ENCODE measurements at regions not wholly inside any gene's neighbourhood (a gene's known extent, or its start where the extent isn't known, plus 50 kb on each side); places are given as distances from the start of the nearest gene placed in this dataset.

- no peak overlapping the region for H3K27ac Mint-ChIP-seq
- H3K9me3 Mint-ChIP-seq = no peaks in the 10 kb centered on the region
- no peak overlapping the region for H3K4me3 Mint-ChIP-seq
- H3K27me3 Mint-ChIP-seq = peaks cover 12% of the 10 kb centered on the region
- peaks cover 4% of the 10 kb centered on the region for H3K4me1 Mint-ChIP-seq
- no peaks in the 10 kb centered on the region for H3K36me3 Mint-ChIP-seq
- no peak for ATAC-seq
These were observed 119.8 kb upstream of the PHACTR1 start for GRCh38 chr6:12596731-12597130.

DNA sequence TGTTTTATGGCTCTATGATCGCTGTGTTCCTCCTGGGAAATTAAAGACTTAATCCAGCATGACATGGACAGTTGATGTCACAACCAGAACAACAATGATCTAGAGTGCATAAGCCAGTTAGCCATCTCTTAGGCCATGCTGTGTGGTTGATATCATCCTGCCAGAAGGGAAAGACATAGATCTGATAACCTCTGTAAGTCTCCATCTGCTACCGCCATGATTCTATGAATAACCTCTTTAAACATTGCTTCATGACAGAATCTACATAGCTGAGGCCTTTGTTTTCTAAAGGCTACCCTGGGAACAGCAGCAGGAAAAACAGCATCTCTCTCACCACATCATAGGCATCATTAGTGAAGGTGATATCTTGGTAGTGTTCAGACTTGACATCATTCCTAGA lies 117.6 kb upstream of the PHACTR1 start:
- Mint-ChIP-seq H3K36me3 (no peaks in the 10 kb centered on the region), H3K9me3 (no peaks in the 10 kb centered on the region), H3K4me1 (peaks cover 10% of the 10 kb centered on the region), H3K27me3 (peaks cover 12% of the 10 kb centered on the region), H3K4me3 (no peak overlapping the region), H3K27ac (no peak overlapping the region)
- ATAC-seq = no peak

DNA sequence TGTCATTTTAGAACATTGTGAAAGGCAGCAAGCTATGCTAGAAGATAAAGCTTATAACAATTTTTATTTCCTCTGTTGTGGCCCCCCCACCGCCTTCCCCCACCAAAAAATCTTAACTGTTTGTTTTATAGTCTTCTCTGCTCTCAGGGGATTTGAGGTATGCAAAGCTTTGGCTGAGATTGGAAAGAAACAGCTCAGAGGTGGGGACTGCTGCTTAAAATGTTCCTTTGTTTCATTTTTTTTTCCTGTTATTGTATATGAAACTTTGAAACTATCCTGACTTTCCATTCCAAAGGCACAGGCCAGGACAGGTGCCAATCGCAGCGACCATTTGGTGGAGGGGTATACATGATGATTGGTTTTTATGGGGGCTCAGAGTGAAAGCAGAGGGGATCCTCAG lies 114.7 kb upstream of the PHACTR1 start:
- Mint-ChIP-seq H3K36me3 (no peaks in the 10 kb centered on the region), H3K4me1 (peaks cover 18% of the 10 kb centered on the region), H3K9me3 (no peaks in the 10 kb centered on the region), H3K27me3 (peaks cover 12% of the 10 kb centered on the region), H3K4me3 (no peak overlapping the region), H3K27ac (no peak overlapping the region)
- no peak for ATAC-seq

GRCh38 chr6:12602342-12602741 lies 114.2 kb upstream of the PHACTR1 start:
- Mint-ChIP-seq H3K36me3 (no peaks in the 10 kb centered on the region), H3K9me3 (no peaks in the 10 kb centered on the region), H3K27me3 (peaks cover 12% of the 10 kb centered on the region), H3K4me1 (peaks cover 18% of the 10 kb centered on the region), H3K27ac (no peak overlapping the region), H3K4me3 (no peak overlapping the region)
- no peak for ATAC-seq

DNA sequence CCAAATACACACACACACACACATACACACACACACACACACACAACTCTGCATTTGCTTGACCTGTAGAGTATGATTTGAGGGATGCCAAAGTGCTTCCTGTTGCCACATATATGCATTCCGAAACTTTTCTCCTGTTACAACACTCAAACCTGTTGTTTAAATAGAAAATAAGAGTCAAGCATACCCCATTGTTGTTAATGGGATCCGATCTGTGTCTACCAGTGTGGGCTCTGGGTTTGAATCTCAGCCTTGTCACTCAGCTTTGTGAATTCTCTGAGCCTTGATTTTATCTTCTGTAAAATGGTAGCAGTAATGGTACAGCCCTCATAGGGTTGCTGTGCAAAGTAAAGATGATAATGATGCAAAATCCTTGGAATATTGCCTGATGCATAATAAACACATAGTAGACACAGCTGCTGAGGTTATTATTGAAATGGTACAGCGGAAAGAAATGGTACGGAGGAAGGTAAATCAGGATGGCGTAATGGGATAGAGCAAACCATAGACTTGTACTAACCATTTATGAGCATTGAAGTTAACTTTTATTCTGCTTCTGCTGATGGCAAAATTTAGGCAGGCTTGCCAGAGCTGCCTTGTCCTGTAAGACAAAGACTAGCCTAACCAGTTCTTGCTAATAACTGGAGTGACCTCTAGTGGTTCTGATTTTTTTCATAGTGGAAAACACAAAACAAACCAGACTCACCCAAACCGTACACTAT lies 113.5 kb upstream of the PHACTR1 start:
- Mint-ChIP-seq H3K27ac (no peak overlapping the region), H3K27me3 (peaks cover 12% of the 10 kb centered on the region), H3K4me1 (peaks cover 22% of the 10 kb centered on the region), H3K9me3 (no peaks in the 10 kb centered on the region), H3K36me3 (no peaks in the 10 kb centered on the region), H3K4me3 (no peak overlapping the region)
- no peak for ATAC-seq

DNA sequence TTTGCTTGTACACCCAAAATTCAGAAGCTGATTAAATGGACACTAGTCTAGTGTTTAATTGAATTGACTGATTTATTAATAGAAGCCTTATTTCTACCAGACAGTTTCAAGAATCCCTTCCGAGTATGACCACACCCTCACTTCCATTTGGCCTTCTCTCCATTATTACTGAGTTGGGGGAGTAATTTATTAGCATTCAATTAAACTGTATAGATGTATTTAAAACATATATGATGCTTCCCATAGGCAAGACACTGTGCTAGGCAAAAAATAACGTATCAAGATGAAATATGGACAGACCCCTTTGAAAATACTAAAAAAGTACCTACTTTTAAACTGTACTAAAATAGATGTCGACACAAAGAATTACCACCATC lies 112.9 kb upstream of the PHACTR1 start:
- Mint-ChIP-seq H3K9me3 (no peaks in the 10 kb centered on the region), H3K36me3 (no peaks in the 10 kb centered on the region), H3K27ac (no peak overlapping the region), H3K27me3 (peaks cover 12% of the 10 kb centered on the region), H3K4me3 (no peak overlapping the region), H3K4me1 (peaks cover 27% of the 10 kb centered on the region)
- ATAC-seq = no peak

DNA sequence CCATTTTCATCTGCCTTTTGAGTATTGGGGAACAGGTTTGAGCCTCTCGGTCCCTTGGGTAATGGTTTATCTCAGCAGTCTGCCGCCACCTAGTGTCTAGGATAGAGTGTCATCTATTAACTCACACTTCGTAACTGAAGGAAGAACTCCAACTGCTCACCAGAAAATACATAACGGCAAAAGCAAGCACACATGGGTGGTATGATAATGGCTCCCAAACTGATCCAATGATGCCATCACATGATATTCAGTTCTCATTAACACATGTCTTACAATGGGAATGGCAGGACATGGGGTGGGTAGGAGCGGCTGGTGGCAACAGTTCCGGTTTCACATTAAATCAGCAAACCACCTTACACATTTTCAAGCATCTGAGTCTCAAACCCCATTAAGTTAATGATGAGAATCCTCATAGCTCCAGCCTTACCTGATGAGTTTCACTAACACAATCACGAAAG lies 110.7 kb upstream of the PHACTR1 start:
- H3K4me3 Mint-ChIP-seq = peak overlapping the region; percentile 67

DNA sequence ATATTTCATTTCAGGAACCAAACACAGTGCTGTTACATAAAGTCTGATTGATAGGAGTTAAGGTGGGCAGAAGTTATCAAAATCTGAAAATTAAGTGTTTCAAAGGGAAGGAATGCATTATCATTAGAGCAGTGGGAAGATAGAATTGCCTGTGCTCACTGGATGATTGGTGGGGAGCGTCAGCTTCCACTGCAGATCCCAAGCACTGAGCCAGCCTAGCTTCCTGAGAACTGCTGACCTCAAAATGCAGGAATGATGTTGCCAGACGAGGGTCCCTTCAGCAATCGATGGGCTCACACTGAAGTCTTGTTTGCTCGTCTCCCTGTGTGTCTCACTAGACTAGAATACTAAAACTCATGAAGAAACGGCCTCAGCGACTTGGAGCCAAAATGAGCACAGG lies 110.0 kb upstream of the PHACTR1 start:
- Mint-ChIP-seq H3K27ac (no peak overlapping the region), H3K36me3 (no peaks in the 10 kb centered on the region), H3K9me3 (no peaks in the 10 kb centered on the region), H3K27me3 (peaks cover 7% of the 10 kb centered on the region), H3K4me1 (peaks cover 28% of the 10 kb centered on the region), H3K4me3 (no peak overlapping the region)
- no peak for ATAC-seq

More for the DNA sequence above, 110.7 kb upstream of the PHACTR1 start:
- Mint-ChIP-seq H3K27ac (no peak overlapping the region), H3K27me3 (peaks cover under 1% of the 10 kb centered on the region), H3K9me3 (no peaks in the 10 kb centered on the region), H3K4me1 (peaks cover 31% of the 10 kb centered on the region), H3K36me3 (no peaks in the 10 kb centered on the region)
- ATAC-seq = peak; percentile 85

- peak overlapping the region; percentile 51 for H3K27ac Mint-ChIP-seq
- peaks cover 23% of the 10 kb centered on the region for H3K27me3 Mint-ChIP-seq
- H3K4me3 Mint-ChIP-seq = no peak overlapping the region
- H3K4me1 Mint-ChIP-seq = peaks cover 21% of the 10 kb centered on the region
- no peaks in the 10 kb centered on the region for H3K9me3 Mint-ChIP-seq
- ATAC-seq = peak; percentile 74
- H3K36me3 Mint-ChIP-seq = no peaks in the 10 kb centered on the region
These were observed 108.3 kb upstream of the PHACTR1 start for GRCh38 chr6:12608016-12608860.

GRCh38 chr6:12608874-12609273 lies 107.7 kb upstream of the PHACTR1 start:
- H3K9me3 Mint-ChIP-seq = no peaks in the 10 kb centered on the region
- ATAC-seq = no peak
- H3K27ac Mint-ChIP-seq = peak overlapping the region; percentile 51
- H3K36me3 Mint-ChIP-seq = no peaks in the 10 kb centered on the region
- peaks cover 24% of the 10 kb centered on the region for H3K27me3 Mint-ChIP-seq
- peaks cover 21% of the 10 kb centered on the region for H3K4me1 Mint-ChIP-seq
- H3K4me3 Mint-ChIP-seq = no peak overlapping the region

GRCh38 chr6:12609751-12610150 lies 106.8 kb upstream of the PHACTR1 start:
- Mint-ChIP-seq H3K9me3 (no peaks in the 10 kb centered on the region), H3K27me3 (peaks cover 24% of the 10 kb centered on the region), H3K36me3 (no peaks in the 10 kb centered on the region), H3K4me1 (peaks cover 21% of the 10 kb centered on the region), H3K27ac (no peak overlapping the region), H3K4me3 (no peak overlapping the region)
- ATAC-seq = no peak

- no peak overlapping the region for H3K4me3 Mint-ChIP-seq
These were observed 105.7 kb upstream of the PHACTR1 start for GRCh38 chr6:12610862-12611261.

GRCh38 chr6:12613811-12614210 lies 102.8 kb upstream of the PHACTR1 start:
- Mint-ChIP-seq H3K36me3 (no peaks in the 10 kb centered on the region), H3K27ac (no peak overlapping the region), H3K9me3 (no peaks in the 10 kb centered on the region), H3K27me3 (peaks cover 33% of the 10 kb centered on the region), H3K4me3 (no peak overlapping the region), H3K4me1 (peaks cover 2% of the 10 kb centered on the region)
- no peak for ATAC-seq

More at GRCh38 chr6:12610862-12611261, 105.7 kb upstream of the PHACTR1 start:
- Mint-ChIP-seq H3K27me3 (peaks cover 24% of the 10 kb centered on the region), H3K4me1 (peaks cover 17% of the 10 kb centered on the region), H3K27ac (no peak overlapping the region), H3K36me3 (no peaks in the 10 kb centered on the region), H3K9me3 (no peaks in the 10 kb centered on the region)
- ATAC-seq = no peak

GRCh38 chr6:12614456-12614855 lies 102.1 kb upstream of the PHACTR1 start:
- no peaks in the 10 kb centered on the region for H3K36me3 Mint-ChIP-seq
- H3K9me3 Mint-ChIP-seq = no peaks in the 10 kb centered on the region
- no peak for ATAC-seq
- H3K4me3 Mint-ChIP-seq = no peak overlapping the region
- no peaks in the 10 kb centered on the region for H3K4me1 Mint-ChIP-seq
- H3K27ac Mint-ChIP-seq = no peak overlapping the region
- peaks cover 33% of the 10 kb centered on the region for H3K27me3 Mint-ChIP-seq

GRCh38 chr6:12618296-12618695 lies 98.3 kb upstream of the PHACTR1 start:
- Mint-ChIP-seq H3K9me3 (no peaks in the 10 kb centered on the region), H3K36me3 (no peaks in the 10 kb centered on the region), H3K4me3 (no peak overlapping the region), H3K27ac (no peak overlapping the region), H3K4me1 (peaks cover 15% of the 10 kb centered on the region), H3K27me3 (peaks cover 9% of the 10 kb centered on the region)
- no peak for ATAC-seq

- H3K27ac Mint-ChIP-seq = no peak overlapping the region
- peak; percentile 50 for ATAC-seq
- peaks cover 12% of the 10 kb centered on the region for H3K27me3 Mint-ChIP-seq
- peaks cover 15% of the 10 kb centered on the region for H3K4me1 Mint-ChIP-seq
- H3K4me3 Mint-ChIP-seq = no peak overlapping the region
- H3K9me3 Mint-ChIP-seq = no peaks in the 10 kb centered on the region
- no peaks in the 10 kb centered on the region for H3K36me3 Mint-ChIP-seq
These were observed 94.8 kb upstream of the PHACTR1 start for GRCh38 chr6:12621754-12622153.

All from stimulated activated memory B cell treated with anti-CD40 and anti-IgM and Interleukin-4, amounts not matched to agents 10 μg/mL and 1 μg/mL and 100 μg/mL, for 72 hours (primary cell).